Activated CD4-positive, CD25-positive, alpha-beta regulatory T cell treated with anti-CD3 and anti-CD28 coated beads, Interleukin-2, amount 50 U/mL, for 24 hours (primary cell): ENCODE measurements at regions not wholly inside any gene's neighbourhood (a gene's known extent, or its start where the extent isn't known, plus 50 kb on each side); places are given as distances from the start of the nearest gene placed in this dataset.

ENCODE experiments used
- ATAC-seq, 2 donors: fragments of 150-1000 bp; cut with Tn5 transposase; one replicate each; pipeline ENCODE4 v1.10.0; 2021; ENCODE audit warnings: mild to moderate bottlenecking in 1 of 2, moderate library complexity in 1 of 2

GRCh38 chr10:88174391-88174790 is 311.0 kb downstream of the PTEN start:
- no peak for ATAC-seq

- ATAC-seq = no peak
These were observed 315.3 kb downstream of the PTEN start for GRCh38 chr10:88178758-88179157.

- no peak for ATAC-seq
These were observed 316.4 kb downstream of the PTEN start for GRCh38 chr10:88179831-88180230.

- peak in 1 of 2 donors; percentile 45 for ATAC-seq
These were observed 318.6 kb downstream of the PTEN start for GRCh38 chr10:88181902-88182600.

- ATAC-seq = peak in 1 of 2 donors; percentile 20
These were observed 319.1 kb downstream of the PTEN start for GRCh38 chr10:88182601-88182930.

GRCh38 chr10:88184543-88185297 is 321.3 kb downstream of the PTEN start:
- no peak for ATAC-seq

- ATAC-seq = no peak
These were observed 322.4 kb downstream of the PTEN start for GRCh38 chr10:88185830-88186229.

- no peak for ATAC-seq
These were observed 322.9 kb downstream of the PTEN start for GRCh38 chr10:88186335-88186734.

GRCh38 chr10:88187472-88187871 is 324.0 kb downstream of the PTEN start:
- ATAC-seq = no peak

- ATAC-seq = no peak
These were observed 326.7 kb downstream of the PTEN start for GRCh38 chr10:88190123-88190522.

GRCh38 chr10:88190540-88191235 is 327.3 kb downstream of the PTEN start:
- no peak for ATAC-seq

GRCh38 chr10:88193018-88193417 is 329.6 kb downstream of the PTEN start:
- no peak for ATAC-seq

GRCh38 chr10:88194041-88194887 is 330.8 kb downstream of the PTEN start:
- peak; percentile 92 to 94 for ATAC-seq

- ATAC-seq = no peak
These were observed 331.5 kb downstream of the PTEN start for GRCh38 chr10:88194961-88195367.

GRCh38 chr10:88195841-88196240 is 332.4 kb downstream of the PTEN start:
- ATAC-seq = no peak

GRCh38 chr10:88196291-88196690 is 332.9 kb downstream of the PTEN start:
- ATAC-seq = no peak

GRCh38 chr10:88198023-88198422 is 334.6 kb downstream of the PTEN start:
- no peak for ATAC-seq

GRCh38 chr10:88200312-88201032 is 337.0 kb downstream of the PTEN start:
- ATAC-seq = no peak

- ATAC-seq = no peak
These were observed 342.5 kb downstream of the PTEN start for GRCh38 chr10:88205842-88206446.

- no peak for ATAC-seq
These were observed 343.7 kb downstream of the PTEN start for GRCh38 chr10:88207121-88207546.

GRCh38 chr10:88209231-88209630 is 345.8 kb downstream of the PTEN start:
- no peak for ATAC-seq
